ENCODE measurements at regions not wholly inside any gene's neighbourhood (a gene's known extent, or its start where the extent isn't known, plus 50 kb on each side); places are given as distances from the start of the nearest gene placed in this dataset.

GRCh38 chr9:36456480-36457065, 56.5 kb upstream of the RNF38 start:
- TF ChIP-seq, protein P1, sequence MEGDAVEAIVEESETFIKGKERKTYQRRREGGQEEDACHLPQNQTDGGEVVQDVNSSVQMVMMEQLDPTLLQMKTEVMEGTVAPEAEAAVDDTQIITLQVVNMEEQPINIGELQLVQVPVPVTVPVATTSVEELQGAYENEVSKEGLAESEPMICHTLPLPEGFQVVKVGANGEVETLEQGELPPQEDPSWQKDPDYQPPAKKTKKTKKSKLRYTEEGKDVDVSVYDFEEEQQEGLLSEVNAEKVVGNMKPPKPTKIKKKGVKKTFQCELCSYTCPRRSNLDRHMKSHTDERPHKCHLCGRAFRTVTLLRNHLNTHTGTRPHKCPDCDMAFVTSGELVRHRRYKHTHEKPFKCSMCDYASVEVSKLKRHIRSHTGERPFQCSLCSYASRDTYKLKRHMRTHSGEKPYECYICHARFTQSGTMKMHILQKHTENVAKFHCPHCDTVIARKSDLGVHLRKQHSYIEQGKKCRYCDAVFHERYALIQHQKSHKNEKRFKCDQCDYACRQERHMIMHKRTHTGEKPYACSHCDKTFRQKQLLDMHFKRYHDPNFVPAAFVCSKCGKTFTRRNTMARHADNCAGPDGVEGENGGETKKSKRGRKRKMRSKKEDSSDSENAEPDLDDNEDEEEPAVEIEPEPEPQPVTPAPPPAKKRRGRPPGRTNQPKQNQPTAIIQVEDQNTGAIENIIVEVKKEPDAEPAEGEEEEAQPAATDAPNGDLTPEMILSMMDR (IDR thresholded peaks at IDR 0.05 in 4 of 5, conservative IDR thresholded peaks at IDR 0.05 in 1 of 5) = no peak
- TF ChIP-seq POLR2A (IDR thresholded peaks at IDR 0.05) = no peak
